ENCODE measurements at regions not wholly inside any gene's neighbourhood (a gene's known extent, or its start where the extent isn't known, plus 50 kb on each side); places are given as distances from the start of the nearest gene placed in this dataset. TPM values are rescaled to one million over a fixed set of nuclear protein-coding genes. Genes with fewer than 3 reads are reported as not detected.
"Not testable (repeated sequence)": the region's sequence is repeated elsewhere in the genome, so short reads cannot be mapped to it uniquely, and the experiment has no call there.

DNA sequence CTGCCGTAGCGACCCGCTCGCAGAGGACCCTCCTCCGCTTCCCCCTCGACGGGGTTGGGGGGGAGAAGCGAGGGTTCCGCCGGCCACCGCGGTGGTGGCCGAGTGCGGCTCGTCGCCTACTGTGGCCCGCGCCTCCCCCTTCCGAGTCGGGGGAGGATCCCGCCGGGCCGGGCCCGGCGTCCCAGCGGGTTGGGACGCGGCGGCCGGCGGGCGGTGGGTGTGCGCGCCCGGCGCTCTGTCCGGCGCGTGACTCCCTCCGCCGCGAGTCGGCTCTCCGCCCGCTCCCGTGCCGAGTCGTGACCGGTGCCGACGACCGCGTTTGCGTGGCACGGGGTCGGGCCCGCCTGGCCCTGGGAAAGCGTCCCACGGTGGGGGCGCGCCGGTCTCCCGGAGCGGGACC, 2269.7 kb upstream of the TPTE start:
- DNase-seq; intact Hi-C loops (cut with DNase I; ENCODE audit: low total_unique reads); H3K36me3 ChIP-seq; H3K27ac ChIP-seq; H3K4me3 ChIP-seq; H3K9me3 ChIP-seq; H3K27me3 ChIP-seq; H3K4me1 ChIP-seq: not testable (repeated sequence)

GRCh38 chr21:8255094-8255493, 2266.3 kb upstream of the TPTE start:
- DNase-seq; H3K4me1 ChIP-seq; H3K27me3 ChIP-seq; H3K27ac ChIP-seq; H3K4me3 ChIP-seq; H3K36me3 ChIP-seq; intact Hi-C loops (cut with DNase I; ENCODE audit: low total_unique reads); H3K9me3 ChIP-seq: not testable (repeated sequence)

DNA sequence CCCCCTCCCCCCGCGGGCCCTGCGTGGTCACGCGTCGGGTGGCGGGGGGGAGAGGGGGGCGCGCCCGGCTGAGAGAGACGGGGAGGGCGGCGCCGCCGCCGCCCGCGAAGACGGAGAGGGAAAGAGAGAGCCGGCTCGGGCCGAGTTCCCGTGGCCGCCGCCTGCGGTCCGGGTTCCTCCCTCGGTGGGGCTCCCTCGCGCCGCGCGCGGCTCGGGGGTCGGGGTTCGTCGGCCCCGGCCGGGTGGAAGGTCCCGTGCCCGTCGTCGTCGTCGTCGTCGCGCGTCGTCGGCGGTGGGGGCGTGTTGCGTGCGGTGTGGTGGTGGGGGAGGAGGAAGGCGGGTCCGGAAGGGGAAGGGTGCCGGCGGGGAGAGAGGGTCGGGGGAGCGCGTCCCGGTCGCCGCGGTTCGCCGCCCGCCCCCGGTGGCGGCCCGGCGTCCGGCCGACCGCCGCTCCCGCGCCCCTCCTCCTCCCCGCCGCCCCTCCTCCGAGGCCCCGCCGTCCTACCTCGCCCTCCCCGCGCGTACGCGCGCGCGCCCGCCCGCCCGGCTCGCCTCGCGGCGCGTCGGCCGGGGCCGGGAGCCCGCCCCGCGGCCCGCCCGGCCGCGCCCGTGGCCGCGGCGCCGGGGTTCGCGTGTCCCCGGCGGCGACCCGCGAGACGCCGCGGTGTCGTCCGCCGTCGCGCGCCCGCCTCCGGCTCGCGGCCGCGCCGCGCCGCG, 2264.1 kb upstream of the TPTE start:
- intact Hi-C loops (cut with DNase I; ENCODE audit: low total_unique reads); DNase-seq: not testable (repeated sequence)

DNA sequence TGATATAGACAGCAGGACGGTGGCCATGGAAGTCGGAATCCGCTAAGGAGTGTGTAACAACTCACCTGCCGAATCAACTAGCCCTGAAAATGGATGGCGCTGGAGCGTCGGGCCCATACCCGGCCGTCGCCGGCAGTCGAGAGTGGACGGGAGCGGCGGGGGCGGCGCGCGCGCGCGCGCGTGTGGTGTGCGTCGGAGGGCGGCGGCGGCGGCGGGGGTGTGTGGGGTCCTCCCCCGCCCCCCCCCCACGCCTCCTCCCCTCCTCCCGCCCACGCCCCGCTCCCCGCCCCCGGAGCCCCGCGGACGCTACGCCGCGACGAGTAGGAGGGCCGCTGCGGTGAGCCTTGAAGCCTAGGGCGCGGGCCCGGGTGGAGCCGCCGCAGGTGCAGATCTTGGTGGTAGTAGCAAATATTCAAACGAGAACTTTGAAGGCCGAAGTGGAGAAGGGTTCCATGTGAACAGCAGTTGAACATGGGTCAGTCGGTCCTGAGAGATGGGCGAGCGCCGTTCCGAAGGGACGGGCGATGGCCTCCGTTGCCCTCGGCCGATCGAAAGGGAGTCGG, 2261.2 kb upstream of the TPTE start:
- H3K4me3 ChIP-seq; DNase-seq; H3K9me3 ChIP-seq; H3K36me3 ChIP-seq; H3K27ac ChIP-seq; H3K27me3 ChIP-seq; intact Hi-C loops (cut with DNase I; ENCODE audit: low total_unique reads); H3K4me1 ChIP-seq: not testable (repeated sequence)

More for the DNA sequence above, 2264.1 kb upstream of the TPTE start:
- not testable (repeated sequence) for H3K4me3 ChIP-seq, H3K27me3 ChIP-seq, H3K27ac ChIP-seq, H3K36me3 ChIP-seq, H3K4me1 ChIP-seq, H3K9me3 ChIP-seq

Small RNAs in the stretch of these regions (microRNA-seq; reads per million reads assigned to microRNA genes)
- gene MIR3648-1 (ENCODE audit: borderline microRNAs expressed, borderline replicate concordance) (not detected), gene MIR3687-1 (ENCODE audit: borderline microRNAs expressed, borderline replicate concordance) (not detected), gene MIR6724-1 (ENCODE audit: borderline microRNAs expressed, borderline replicate concordance) (not detected), gene MIR6724-2 (ENCODE audit: borderline microRNAs expressed, borderline replicate concordance) (not detected)

Small RNAs in the stretch of these regions (small RNA-seq; reads per million reads assigned to genes)
- gene MIR3648-1 (not detected), gene MIR3687-1 (not detected), gene MIR6724-1 (not detected), gene MIR6724-2 (not detected), gene RF01518 (not detected), gene RNA5-8SN2 (not detected)
